Nephron progenitor cell (in vitro differentiated cells): ENCODE measurements at regions not wholly inside any gene's neighbourhood (a gene's known extent, or its start where the extent isn't known, plus 50 kb on each side); places are given as distances from the start of the nearest gene placed in this dataset.
"Not testable (repeated sequence)": the region's sequence is repeated elsewhere in the genome, so short reads cannot be mapped to it uniquely, and the experiment has no call there.

ENCODE experiments used
- DNase-seq: peaks from one replicate; pipeline ENCODE4 v3.0.0; 2021
- H3K27ac Mint-ChIP-seq: 2 replicates; pipeline ENCODE4 v1.8.0; 2021; ENCODE audit warnings: mild to moderate bottlenecking, moderate library complexity, mixed read lengths
- H3K27me3 Mint-ChIP-seq: 2 replicates; pipeline ENCODE4 v1.8.0; 2021; ENCODE audit warnings: mild to moderate bottlenecking, low read depth, mixed read lengths; ENCODE audit not compliant: poor library complexity
- H3K36me3 Mint-ChIP-seq: 2 replicates; pipeline ENCODE4 v1.8.0; 2021; ENCODE audit warnings: low read depth, mixed read lengths
- H3K4me1 Mint-ChIP-seq: 2 replicates; pipeline ENCODE4 v1.8.0; 2021; ENCODE audit warnings: mixed read lengths
- H3K4me3 Mint-ChIP-seq: 2 replicates; pipeline ENCODE4 v1.8.0; 2021; ENCODE audit warnings: mild to moderate bottlenecking, moderate library complexity, mixed read lengths
- H3K9me3 Mint-ChIP-seq: 2 replicates; pipeline ENCODE4 v1.8.0; 2021; ENCODE audit warnings: mild to moderate bottlenecking, moderate library complexity, mixed read lengths
- CTCF ChIP-seq: fragments of 200-600 bp; sonication (generic); IDR thresholded peaks from 2 replicates; pipeline ENCODE4 v1.5.0; 2021; ENCODE audit warnings: antibody characterized with exemption

DNA sequence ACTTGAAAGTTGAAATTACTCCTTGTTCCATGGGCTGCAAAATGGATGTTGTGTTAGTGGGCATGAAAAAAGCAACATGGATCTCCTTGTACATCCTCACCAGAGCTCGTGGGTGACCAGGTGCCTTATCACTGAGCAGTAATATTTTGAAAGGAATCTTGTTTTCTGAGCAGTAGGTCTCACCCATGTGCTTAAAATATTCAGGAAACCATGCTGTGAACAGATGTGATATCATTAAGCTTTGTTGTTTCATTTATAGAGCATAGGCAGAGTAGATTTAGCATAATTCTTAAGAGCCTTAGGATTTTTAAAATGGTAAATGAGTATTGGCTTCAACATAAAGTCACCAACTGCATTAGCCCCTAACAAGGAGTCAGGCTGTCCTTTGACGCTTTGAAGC, 316.6 kb downstream of the TYW1 start:
- Mint-ChIP-seq H3K4me1 (no peaks in the 10 kb centered on the region), H3K9me3 (no peaks in the 10 kb centered on the region), H3K36me3 (peaks cover 80% of the 10 kb centered on the region), H3K27me3 (no peaks in the 10 kb centered on the region), H3K27ac (no peak overlapping the region), H3K4me3 (no peak overlapping the region)
- DNase-seq = no peak
- TF ChIP-seq CTCF = no peak

- H3K4me1 Mint-ChIP-seq, H3K9me3 Mint-ChIP-seq, H3K27me3 Mint-ChIP-seq, DNase-seq, H3K4me3 Mint-ChIP-seq, H3K27ac Mint-ChIP-seq: not testable (repeated sequence)
- H3K36me3 Mint-ChIP-seq = peaks cover 55% of the 10 kb centered on the region
These were observed 320.3 kb downstream of the TYW1 start for GRCh38 chr7:67316902-67317301.

DNA sequence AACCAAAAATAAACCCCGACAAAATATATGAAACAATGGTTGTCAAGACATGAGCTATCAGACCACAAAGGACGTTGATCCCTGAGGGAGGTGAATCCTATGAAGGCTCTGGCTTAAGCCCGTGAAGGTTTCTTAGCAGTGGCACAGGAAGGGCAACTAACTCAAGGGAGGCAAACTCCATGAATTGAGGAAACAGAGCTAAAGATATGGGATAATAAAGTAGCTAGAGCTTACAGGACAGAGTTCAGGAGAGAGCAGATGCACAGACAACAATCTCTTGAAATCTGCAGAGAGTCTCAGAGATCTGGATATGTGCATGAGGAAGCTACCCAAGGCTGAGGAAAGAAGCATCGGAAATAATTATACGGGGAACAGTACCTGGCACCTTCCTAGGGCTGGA, 331.6 kb downstream of the TYW1 start:
- H3K27me3 Mint-ChIP-seq, DNase-seq, H3K4me1 Mint-ChIP-seq, H3K4me3 Mint-ChIP-seq, H3K36me3 Mint-ChIP-seq, H3K27ac Mint-ChIP-seq, H3K9me3 Mint-ChIP-seq: not testable (repeated sequence)

GRCh38 chr7:67335165-67335564, 338.5 kb downstream of the TYW1 start:
- H3K36me3 Mint-ChIP-seq = peaks cover 14% of the 10 kb centered on the region
- not testable (repeated sequence) for H3K27ac Mint-ChIP-seq, H3K4me3 Mint-ChIP-seq, H3K9me3 Mint-ChIP-seq, DNase-seq, H3K4me1 Mint-ChIP-seq, H3K27me3 Mint-ChIP-seq

DNA sequence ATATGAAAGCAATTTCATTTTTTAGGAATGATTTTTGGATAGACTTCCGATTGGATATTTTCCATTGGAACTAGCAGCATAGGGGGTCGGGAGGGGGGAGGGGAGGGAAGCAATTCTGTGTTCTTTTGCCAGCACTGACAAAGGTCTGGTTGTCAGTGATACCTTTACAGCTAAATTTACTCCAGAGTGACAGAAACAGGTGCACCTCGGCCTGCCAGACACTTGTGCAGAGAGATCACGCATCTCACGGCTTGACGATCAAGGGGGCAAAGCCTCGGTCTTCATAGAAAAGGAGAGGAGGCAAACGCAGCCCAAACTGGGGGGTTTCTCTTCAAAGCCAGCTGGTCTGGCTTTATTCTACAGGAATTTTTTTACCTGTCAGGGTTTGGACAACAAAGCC, 339.0 kb downstream of the TYW1 start:
- not testable (repeated sequence) for H3K4me3 Mint-ChIP-seq, H3K27me3 Mint-ChIP-seq, DNase-seq, H3K4me1 Mint-ChIP-seq, H3K9me3 Mint-ChIP-seq, H3K27ac Mint-ChIP-seq
- H3K36me3 Mint-ChIP-seq = peaks cover 13% of the 10 kb centered on the region

DNA sequence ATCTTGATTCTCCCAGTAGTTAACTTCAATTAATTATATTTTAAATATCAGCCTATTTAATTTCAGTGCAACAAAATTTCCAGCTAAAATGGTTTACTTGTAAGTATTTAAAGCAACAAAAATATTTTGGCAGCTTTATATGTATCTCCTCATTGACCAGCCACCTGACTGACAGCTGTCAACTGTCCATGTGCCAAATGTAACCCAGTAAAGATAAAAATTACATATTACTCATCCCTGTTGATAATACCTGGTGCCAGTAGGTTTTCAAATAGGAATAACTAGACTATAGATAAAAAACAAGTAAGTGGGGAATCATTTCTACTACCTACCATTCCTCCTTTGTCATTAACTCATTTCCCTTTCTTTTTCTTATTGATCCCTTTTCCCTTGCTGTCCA, 341.9 kb downstream of the TYW1 start:
- not testable (repeated sequence) for H3K27me3 Mint-ChIP-seq, H3K27ac Mint-ChIP-seq, DNase-seq, H3K4me3 Mint-ChIP-seq, H3K36me3 Mint-ChIP-seq, H3K9me3 Mint-ChIP-seq, H3K4me1 Mint-ChIP-seq

GRCh38 chr7:67341153-67341768, 344.6 kb downstream of the TYW1 start:
- Mint-ChIP-seq H3K4me1 (peaks cover 7% of the 10 kb centered on the region), H3K4me3 (no peak overlapping the region), H3K27ac (no peak overlapping the region), H3K36me3 (peaks cover 23% of the 10 kb centered on the region), H3K9me3 (peaks cover 21% of the 10 kb centered on the region), H3K27me3 (no peaks in the 10 kb centered on the region)
- no peak for DNase-seq
- TF ChIP-seq CTCF = no peak

DNA sequence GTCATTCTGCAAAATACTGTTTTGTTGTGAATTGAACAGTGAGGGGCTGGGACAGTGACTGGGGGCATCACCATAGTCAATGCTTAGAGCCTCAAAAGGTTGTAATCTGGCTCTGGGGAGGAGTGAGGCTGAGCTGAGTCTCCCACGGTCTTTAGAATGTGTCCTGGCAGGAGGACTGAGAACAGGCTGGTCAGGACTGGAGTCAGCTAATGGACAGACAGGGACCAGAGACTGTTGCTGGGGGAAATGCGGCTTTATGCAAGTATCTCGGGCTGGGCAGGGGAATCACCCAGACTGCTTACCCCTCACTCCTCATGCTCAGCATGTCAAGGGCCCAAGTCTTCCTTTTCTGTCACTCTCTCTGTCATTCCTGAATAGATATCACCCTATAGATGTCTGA, 346.5 kb downstream of the TYW1 start:
- Mint-ChIP-seq H3K27me3 (no peaks in the 10 kb centered on the region), H3K4me3 (no peak overlapping the region), H3K36me3 (peaks cover 23% of the 10 kb centered on the region), H3K9me3 (peaks cover 21% of the 10 kb centered on the region), H3K4me1 (peaks cover 7% of the 10 kb centered on the region), H3K27ac (no peak overlapping the region)
- TF ChIP-seq CTCF = no peak
- DNase-seq = no peak
